Stimulated activated CD8-positive, alpha-beta memory T cell treated with anti-CD3 and anti-CD28 coated beads, Interleukin-15, amount 100 ng/mL, for 1 hour (primary cell): ENCODE measurements at regions not wholly inside any gene's neighbourhood (a gene's known extent, or its start where the extent isn't known, plus 50 kb on each side); places are given as distances from the start of the nearest gene placed in this dataset.

Source experiments
- DNase-seq: peaks from one replicate; pipeline ENCODE4 v3.0.0-alpha.2; 2020; ENCODE audit warnings: low read depth

DNA sequence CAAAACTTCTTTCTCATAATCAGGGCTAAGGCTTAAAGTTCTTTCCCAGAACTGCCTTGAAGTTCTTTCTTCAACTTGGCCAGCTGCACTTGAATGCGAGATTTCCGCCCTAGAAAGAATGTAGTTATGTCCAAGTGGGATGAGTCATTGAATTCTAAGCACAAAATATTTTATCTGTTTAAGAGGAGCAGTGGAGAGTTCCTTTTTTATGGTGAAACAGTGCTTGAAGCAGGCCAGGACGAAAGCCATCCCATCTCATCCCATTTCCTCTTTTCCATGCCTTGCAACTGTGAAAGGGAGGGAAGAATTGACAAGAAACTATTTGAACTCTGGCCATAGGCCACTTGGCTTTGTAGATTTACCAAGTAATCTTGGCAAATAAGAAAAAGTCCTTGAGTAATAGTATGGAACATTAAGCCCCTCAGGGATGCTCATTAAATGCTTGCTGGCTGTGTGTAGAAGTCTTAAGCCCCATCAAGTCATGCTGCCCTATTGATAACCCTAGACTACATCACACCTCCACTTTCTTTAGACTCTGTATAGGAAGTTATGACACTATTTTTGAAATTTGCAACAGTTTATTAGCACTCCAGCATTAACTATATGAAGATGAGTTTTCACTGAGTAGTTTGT, 174.5 kb downstream of the KCTD12 start:
- DNase-seq, result no peak

DNA sequence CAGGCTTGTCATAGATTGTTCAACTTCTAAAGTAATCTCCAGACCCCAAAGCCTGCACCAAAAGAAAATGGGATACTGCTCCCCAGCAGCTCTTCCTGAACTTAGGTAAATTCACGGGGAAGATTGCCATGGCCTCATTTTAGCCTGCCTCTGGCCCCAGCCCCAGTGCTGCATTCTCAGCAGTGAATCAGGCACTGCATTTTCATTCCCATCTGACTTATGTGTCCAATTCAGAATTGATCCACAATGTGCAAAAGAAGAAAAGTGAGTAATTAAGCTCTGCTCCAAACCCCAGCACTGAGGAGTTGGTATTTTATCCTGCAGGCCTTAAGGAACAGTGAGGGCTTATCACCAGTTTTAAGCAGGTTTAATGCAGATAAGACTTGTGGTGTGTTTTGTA, 176.4 kb downstream of the KCTD12 start:
- DNase-seq, result no peak

DNA sequence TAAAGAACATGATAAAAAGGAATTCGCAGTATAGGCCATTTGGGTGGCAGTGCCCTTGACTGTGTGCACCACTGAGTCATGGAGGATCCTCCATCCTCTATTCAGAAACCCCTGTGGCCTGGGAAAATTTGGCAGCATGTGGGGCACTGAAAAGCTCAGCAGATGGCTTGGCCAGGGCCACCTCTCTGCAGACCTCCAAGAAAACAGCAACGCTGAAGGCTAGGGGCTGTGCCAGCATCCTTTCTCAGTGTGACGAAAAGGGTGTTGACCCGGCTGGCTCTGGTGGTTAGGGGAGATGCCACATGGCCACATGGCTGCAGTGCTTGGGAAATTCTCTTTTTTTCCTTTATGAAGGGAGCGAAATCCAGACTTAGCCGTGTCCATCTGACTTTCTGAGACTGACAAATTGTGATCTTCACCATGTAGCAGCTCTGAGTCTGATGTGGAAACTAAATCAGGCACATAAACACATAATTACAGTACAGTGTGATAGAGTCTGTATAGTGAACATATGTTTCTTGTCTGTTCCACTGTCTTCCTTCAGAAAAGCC, 178.0 kb downstream of the KCTD12 start:
- DNase-seq, result no peak

DNA sequence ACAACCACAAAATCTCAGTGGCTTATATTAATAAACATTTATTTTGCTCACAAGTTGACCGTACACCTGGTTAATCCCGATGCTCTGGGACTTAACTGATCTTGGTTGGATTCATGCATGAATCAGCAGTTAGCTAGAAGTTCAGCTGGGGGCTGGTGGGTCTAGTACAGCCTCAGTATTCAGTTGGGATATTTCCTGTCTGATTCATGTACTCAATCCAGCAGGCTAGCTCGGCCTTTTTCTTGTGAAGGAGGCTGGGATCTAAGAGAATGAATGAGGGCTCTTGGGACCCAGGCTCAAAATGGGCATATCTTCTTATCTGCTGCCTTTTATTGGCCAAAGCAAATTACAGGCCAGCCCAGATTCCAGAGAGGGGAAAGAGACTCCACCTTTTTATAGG, 178.8 kb downstream of the KCTD12 start:
- no peak for DNase-seq

DNA sequence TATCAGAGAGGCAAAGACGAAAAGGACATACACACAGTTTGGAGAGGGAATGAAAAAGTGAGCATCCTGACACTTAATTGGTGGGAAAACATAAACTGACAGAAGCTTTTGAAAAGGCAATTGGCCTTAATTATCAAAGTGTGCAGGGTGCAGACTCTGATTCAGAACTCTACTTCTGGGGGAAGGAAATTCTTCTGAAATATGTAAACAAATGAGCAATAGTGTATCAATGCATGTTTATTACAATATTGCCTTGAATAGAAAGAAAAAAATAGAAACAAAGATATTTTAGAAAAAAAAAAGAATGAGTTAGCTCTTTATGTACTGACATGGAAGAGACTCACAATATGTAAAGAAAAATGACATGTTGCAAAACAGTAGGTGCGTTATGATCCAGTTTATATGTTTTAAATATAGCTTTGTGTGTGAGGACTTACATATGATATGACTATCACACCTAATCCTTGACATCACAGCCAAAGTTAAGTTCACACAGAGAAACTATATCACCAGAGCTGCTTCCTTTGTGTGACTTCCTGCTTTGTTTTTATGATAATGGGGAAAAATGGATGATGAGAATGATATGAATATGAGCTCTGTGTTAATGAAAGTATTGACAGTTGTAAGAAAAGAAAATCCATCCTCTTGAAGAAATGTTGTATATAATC, 182.4 kb downstream of the KCTD12 start:
- DNase-seq, result no peak

DNA sequence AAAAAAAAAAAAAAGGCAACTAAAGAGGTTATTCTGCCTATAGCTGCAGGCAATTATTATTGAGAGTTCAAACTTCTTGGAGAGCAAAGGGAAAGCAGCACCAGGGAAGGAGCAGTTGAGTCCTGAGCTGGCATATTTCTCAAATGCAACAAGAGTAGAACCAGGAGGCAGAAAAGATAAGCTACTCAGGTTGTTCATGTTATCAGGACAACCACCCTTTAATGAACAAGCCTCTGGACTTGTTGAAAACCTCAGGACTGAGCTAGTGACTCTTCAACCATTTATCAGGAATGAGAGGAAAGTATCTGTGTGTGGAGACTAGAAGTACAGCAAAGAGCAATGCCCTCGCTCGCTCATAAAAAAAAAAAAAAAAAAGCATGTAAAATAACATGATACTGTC, 183.0 kb downstream of the KCTD12 start:
- DNase-seq, result no peak

DNA sequence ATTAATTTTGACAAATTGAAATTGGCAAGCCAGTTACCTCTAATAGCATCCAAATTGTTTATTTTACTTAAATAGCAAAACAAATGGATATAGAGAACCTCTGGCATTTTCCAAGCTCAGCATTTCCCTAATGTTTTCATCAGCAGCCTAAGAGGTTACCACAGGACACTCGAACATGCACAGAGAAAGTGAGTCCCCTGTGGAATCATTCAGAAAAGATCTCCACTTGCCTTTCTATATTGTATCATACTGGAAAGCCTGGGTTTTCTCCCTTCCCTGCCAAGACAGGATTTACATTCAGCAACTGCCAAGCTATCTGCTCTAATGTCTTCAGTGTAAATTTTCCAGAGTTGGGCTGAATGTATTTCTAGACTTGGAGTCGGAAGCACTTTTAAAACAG, 188.9 kb downstream of the KCTD12 start:
- no peak for DNase-seq

DNA sequence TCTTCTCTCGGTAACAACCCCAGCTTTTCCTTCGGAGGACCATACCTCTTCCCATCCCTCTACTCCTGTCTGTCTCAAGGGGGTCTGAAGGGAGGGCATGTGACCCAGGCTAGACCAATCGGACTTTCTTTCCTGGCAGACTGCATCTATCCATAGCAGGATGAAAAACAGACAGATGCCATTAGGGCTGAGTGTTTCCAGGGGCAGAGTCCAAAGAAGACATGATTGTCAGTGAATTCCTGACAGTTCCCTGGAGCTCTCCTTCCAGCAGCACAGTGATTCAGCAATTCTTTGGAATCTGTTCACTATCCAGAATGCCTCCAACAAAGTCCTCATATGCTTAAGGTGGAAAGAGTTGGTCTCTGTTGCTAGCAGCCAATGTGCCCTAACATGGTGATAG, 189.8 kb downstream of the KCTD12 start:
- DNase-seq, result no peak

DNA sequence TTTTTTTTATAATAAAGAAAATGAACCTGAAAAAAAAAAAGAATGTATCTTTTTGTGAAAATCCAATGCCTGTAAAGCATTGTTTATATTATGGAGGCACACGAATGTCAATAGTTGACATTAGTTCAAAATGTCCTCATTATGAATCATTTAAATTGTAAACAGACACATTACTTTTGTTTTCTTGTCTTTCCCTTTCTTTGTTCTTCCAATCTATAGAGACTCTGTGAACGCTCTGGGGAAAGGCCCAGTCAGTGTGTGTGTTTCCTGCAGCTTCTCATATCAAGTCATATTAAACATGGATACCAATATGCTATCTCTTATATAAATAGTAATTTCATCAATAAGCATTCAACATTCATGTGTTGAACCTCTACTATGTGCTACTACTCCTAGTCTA, 193.1 kb downstream of the KCTD12 start:
- no peak for DNase-seq

DNA sequence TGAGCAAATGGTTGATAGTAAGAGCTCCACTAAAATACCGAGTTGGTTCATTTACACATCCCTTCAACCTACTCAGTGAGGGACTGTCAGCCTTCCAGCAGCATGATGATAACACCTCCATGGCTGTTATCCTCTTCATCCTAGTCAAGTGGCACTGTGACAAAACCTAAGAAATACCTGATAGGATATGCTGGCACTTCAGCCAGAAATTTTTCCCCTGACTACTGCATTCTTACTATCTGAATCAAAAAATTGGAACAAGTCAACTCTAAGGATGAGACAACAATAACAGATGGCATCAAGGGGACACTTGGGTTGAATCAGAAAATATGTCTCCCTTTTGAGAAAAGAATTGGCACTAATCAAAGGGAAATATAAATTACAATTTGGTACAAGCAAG, 193.9 kb downstream of the KCTD12 start:
- DNase-seq, result no peak

DNA sequence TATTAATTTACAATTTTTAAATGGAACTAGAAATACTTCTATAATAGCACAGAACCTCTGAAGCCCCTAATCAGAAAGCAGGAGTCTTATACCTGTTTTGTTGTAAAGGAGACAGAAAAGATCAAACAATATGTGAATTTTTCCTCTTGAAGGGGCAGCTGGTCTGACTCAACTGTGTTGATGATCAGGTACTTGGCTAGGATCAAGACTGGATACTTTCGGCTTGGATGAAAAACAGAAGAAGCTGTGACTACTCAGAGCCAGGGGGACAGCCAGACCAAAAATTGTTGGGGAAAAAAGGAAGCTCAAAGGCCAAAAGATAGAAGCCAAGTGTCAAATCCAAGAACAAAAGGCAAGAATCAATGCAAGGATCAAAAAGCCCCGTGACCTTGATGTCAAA, 195.6 kb downstream of the KCTD12 start:
- DNase-seq, result no peak

DNA sequence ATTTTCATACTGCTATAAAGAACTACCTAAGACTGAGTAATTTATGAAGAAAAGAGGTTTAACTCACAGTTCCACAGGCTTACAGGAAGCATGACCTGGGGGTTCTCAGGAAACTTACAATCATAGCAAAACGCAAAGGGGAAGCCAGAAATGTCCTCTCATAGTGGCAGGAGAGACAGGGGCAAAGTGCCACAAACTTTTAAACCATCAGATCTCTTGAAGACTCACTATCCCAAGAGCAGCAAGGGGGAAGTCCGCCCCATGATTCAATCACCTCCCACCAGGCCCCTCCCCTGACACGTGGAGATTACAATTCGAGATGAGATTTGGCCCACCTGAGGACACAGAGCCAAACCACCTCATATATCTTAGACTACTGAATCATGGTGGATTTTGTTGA, 198.7 kb downstream of the KCTD12 start:
- DNase-seq, result no peak

DNA sequence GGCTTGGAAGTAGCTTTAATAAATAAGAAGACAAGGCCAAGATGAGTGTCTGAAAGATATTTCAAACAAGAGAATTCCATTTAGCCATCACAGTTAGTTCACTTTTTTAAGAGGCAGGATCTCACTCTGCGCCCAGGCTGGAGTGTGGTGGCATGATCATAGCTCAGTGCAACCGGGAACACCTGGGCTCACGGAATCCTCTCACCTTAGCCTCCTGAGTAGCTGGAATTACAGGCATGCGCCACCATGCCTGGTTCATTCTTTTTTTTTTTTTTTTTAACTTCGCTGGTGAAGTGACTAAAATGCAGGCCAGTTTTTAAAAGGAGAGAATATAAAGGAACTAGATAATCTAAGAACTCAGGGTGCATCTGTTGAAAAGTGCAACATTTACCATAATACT, 200.3 kb downstream of the KCTD12 start:
- DNase-seq, result no peak

DNA sequence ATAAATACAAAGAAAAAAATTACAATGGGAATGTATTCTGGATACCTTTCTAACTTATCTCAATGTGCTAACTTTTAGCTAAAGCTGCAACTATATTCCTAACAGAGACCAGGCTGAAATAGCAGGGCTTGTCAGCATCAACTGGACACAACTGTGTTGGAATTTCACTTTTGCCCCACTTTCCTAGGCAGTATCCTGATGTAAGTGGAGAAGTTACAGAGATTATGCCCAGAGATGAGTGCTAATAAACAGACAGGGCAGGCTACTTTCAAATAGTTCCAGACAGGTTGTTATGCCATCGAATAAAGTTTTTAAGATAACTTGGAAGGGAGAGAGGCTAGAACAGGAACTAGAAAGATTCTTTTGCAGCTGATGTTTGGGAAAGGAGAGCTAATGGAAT, 201.9 kb downstream of the KCTD12 start:
- no peak for DNase-seq

DNA sequence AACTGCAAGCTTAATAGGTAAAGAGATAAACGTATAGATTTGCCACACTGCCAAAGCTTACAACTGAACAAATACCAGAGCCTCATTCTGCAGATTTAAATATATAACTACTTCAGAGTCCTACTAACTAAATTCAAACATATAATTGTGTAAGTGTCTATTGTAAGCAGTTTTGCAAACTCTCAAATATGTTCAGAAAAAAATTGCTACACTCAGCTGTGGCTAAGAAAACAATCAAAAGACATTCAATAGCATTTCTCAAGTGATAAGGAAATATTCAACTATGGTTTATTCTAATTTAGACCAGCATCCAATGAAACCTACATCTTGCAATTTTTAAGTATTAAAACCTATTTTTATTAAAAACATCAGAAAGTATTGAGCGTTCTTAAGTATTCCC, 202.4 kb downstream of the KCTD12 start:
- DNase-seq, result no peak

DNA sequence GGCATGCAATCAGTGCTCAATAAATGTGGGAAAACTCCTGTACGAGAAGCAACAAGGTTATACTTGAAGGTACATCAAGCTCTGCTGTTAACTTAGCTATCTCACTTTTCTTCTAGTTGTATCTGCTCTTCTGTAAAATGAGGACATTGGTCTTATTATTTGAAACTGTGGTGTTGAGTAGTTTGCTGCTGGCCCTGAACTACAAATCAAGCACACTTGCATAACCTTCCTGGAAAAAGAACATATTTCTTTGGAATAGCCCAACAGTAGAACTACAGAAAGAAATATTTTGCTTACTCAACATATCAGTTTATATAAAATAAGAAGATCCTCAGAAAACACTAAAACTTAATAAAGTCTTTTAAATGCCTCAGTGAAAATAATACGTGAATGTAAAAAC, 203.0 kb downstream of the KCTD12 start:
- DNase-seq, result no peak

DNA sequence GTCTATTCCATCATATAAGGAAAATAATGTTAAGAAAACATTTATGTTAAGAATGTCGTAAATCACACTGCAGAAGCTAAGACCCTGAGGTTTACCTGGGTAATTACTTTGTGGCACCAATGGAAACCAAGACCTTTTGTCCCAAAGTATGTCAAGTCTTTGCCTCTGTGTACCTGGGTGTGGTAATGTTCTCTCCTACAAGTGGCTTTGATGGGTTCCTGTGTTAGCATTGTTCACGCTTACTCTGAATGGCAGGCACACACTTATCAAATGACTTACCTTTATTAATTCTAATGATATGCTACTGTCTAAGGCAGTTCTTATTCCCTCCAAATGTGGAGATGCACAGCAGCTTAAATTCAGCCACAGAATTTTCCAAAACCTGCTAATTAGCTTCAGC, 206.1 kb downstream of the KCTD12 start:
- DNase-seq, result no peak

DNA sequence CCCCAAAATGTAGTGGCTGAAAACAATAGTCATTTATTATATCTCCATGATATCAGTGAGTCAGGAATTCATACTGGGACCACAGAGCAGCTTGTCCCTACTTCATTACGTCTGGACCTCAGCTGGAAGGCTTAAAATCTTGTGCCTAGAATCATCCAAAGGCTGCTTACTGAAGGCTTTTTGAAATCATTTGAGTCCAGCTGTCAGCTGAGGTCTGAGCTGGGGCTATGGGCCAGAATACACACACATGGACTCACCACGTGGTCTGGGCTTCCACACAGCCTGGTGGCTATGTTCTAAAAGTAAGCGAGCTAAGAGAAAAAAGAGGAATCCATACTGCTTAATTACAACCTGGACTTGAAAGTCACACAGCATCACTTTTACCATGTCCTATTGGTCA, 209.2 kb downstream of the KCTD12 start:
- DNase-seq, result no peak

DNA sequence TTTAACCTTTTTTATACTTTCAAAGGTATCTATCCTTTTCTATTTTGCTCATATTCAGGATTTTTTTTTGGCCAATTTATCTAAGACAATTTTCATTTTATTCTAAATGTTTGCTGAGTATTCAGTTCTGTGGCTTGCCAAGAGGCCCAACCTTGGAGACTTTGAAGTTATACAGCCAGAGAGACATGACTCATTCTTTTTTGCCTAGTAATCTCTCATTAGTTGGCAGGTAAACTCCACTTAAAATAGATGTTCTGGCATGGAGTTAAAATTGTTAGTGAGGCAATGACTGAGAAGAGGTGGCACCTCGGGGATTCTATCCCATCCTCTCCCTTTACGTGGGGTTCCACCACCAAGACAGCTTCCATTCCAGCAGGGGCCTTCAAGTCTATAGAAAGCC, 213.8 kb downstream of the KCTD12 start:
- no peak for DNase-seq

DNA sequence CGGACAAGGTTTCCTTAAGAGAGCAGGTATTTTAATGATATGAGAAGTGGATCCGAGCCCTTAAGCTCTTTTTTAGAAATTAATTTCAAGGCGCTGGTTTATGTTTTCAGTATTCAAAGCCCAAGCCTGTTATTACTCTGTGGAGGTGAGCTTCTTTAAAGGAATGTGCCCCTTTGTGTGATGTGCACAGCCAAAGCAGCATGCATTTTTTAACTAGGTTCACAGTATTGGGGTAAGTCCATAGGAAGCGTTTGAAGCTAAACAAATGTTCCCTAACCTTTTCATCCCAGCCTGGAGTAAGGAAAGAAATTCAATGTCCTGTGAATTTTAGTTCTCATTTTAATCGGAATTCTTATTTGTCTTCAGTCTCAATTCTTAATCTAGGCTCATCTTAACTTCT, 217.5 kb downstream of the KCTD12 start:
- DNase-seq, result no peak

DNA sequence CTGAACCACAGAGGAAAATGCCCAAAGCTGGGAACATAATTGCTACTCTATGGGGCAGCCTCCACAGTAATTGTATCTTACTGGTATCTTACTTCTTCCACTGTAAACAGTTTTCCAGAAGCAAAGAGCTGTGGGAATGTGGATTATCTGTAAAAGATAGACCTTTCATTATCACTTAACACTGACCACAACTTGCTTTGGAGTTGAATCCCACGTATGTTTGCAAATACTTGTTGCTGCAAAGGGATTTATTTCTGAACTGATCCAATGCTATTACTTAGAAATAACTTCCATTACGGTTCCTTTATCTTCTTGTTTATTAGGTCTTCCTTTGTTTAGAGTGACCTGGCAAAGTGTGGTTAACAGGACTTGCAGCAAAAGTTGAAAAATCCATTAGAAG, 218.1 kb downstream of the KCTD12 start:
- DNase-seq, result no peak

DNA sequence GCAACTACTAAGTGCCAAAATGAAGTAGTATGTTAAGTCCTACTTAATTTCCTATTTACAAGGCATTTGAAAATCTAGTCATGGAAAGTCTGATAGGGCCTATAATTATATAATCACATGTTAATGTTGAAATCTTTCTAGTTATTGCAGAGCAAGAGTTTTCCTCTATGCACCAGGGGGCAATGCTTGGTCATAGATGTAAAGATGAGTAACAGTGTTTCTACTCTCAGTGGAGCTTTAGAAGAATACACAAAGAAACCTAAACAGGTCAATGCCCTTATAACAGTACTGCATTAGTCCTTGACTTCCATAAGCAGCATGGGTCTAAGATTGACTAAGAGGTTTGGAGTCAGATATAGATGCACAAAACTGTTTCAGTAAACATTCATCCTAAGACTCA, 218.7 kb downstream of the KCTD12 start:
- no peak for DNase-seq

DNA sequence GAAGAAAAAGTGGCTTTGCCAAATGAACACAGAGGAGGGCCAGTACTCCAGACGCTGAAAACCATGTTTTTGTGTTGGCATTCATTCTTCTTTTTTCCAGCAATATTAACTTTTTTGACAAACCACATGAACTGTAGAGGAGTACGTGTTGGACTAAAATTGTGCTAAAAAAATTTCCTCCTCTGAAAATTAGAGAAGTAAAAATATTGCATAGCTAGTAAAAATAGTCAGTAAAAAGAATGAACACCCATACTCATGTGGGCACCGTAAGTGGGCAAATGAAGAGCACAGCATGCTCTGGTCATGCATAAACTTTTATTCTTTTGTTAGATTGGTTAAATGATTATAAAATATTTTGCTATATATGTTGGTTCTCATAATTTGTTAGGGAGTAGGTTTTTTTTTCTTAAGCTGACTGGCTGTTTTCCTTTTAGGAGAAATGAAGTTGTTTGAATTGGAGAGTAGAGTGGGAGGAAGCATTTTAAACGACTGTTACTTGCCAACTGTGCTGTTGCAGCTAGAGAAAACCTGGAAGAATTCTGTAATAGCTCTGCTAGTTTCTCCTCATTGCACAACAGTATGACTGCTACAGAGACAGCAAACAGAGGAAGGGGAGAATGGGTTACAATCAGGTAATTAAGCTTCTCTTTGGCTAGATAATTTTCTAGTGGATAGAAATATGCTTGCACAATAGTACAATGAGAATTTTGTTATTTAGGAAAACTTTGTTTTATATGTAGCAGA, 222.4 kb downstream of the KCTD12 start:
- DNase-seq, result no peak
